HepG2 (cell line): ENCODE measurements at regions not wholly inside any gene's neighbourhood (a gene's known extent, or its start where the extent isn't known, plus 50 kb on each side); places are given as distances from the start of the nearest gene placed in this dataset.
"Not testable (repeated sequence)": the region's sequence is repeated elsewhere in the genome, so short reads cannot be mapped to it uniquely, and the experiment has no call there.

Experiments used
- ATAC-seq: fragments of 200-7000 bp; cut with Tn5 transposase; 3 replicates; pipeline ENCODE4 v1.9.1; 2020; ENCODE audit warnings: mild to moderate bottlenecking, moderate library complexity
- BruUV-seq: library from RNA; stranded (reverse); fragments of 400-500 nt; replicated peaks from 2 replicates; lab custom pipeline; 2021; lab: Mats Ljungman, UMichigan
- CTCF ChIA-PET: fragments of 300-600 bp; formaldehyde crosslinking; extraction: SDS; loops from one replicate; lab custom pipeline; 2021; ENCODE audit warnings: low total read pairs, inconsistent platforms, low intra/inter-chr PET ratio; lab: Yijun Ruan, JAX
- POLR2A ChIA-PET: fragments of 350-600 bp; sonication (Branson Sonifier 250); formaldehyde crosslinking; loops from one replicate; lab custom pipeline; 2020; ENCODE audit warnings: antibody characterized with exemption, inconsistent platforms; lab: Yijun Ruan, JAX
- DNase-seq: peaks from one replicate; pipeline ENCODE4 v3.0.0-alpha.2; 2015; ENCODE audit warnings: low spot score
- FAIRE-seq: peaks from 3 replicates; lab custom pipeline; 2011; peaks lifted over from hg19 to GRCh38; lab: Jason Lieb, UNC
- H2AFZ ChIP-seq: one replicate; pipeline ENCODE4 v1.6.1; 2011; ENCODE audit warnings: low read length, inconsistent platforms
- H3K27ac ChIP-seq: fragments of 300-600 bp; 3 replicates; pipeline ENCODE4 v1.8.0; 2011; ENCODE audit warnings: mixed run types, mild to moderate bottlenecking, mixed read lengths, low read length, inconsistent platforms; ENCODE audit not compliant: insufficient read depth; ENCODE audit errors: extremely low read length
- H3K27me3 ChIP-seq, 2 experiments: fragments of 200-600 bp in 1 of 2; 2 replicates in 1 of 2; 3 replicates in 1 of 2; pipeline versions ENCODE4 v1.6.0 to v1.8.0; 2011; ENCODE audit warnings: low read length in 2 of 2, mild to moderate bottlenecking in 2 of 2, moderate library complexity in 2 of 2, inconsistent platforms in 1 of 2; ENCODE audit not compliant: insufficient read depth in 2 of 2, control insufficient read depth in 1 of 2
- H3K36me3 ChIP-seq, 2 experiments: fragments of 200-600 bp in 1 of 2; replicated peaks in 1 of 2; 2 replicates in 1 of 2; 3 replicates in 1 of 2; pipeline versions ENCODE4 v1.5.1 to v1.8.0; 2011; ENCODE audit warnings: low read length in 2 of 2, inconsistent platforms in 1 of 2; ENCODE audit not compliant: insufficient read depth in 2 of 2, control insufficient read depth in 1 of 2
- H3K4me1 ChIP-seq: 2 replicates; pipeline ENCODE4 v1.5.1; 2012; ENCODE audit warnings: low read length, inconsistent platforms; ENCODE audit not compliant: insufficient read depth
- H3K4me2 ChIP-seq: 2 replicates; pipeline ENCODE4 v1.6.0; 2011; ENCODE audit warnings: low read depth, low read length, inconsistent platforms
- H3K4me3 ChIP-seq, 3 experiments: fragments of 200-600 bp in 1 of 3; sonication (generic), shearing (Covaris generic) in 1 of 3; replicated peaks in 1 of 3; 2 replicates each; pipeline ENCODE4 v1.5.1; 2011 to 2016; ENCODE audit warnings: low read length in 3 of 3, inconsistent platforms in 2 of 3, low read depth in 2 of 3, mild to moderate bottlenecking in 2 of 3, control low read depth in 1 of 3, mixed read lengths in 1 of 3; ENCODE audit not compliant: insufficient read depth in 1 of 3
- H3K79me2 ChIP-seq: one replicate; pipeline ENCODE4 v1.6.1; 2011; ENCODE audit warnings: low read length, inconsistent platforms; ENCODE audit not compliant: insufficient read depth
- H3K9ac ChIP-seq: 2 replicates; pipeline ENCODE4 v1.6.0; 2011; ENCODE audit warnings: mild to moderate bottlenecking, low read depth, low read length, inconsistent platforms; ENCODE audit not compliant: insufficient read depth
- H3K9me3 ChIP-seq: 2 replicates; pipeline ENCODE4 v1.5.1; 2012; ENCODE audit warnings: mild to moderate bottlenecking, low read length
- H4K20me1 ChIP-seq: 2 replicates; pipeline ENCODE4 v1.6.0; 2011; ENCODE audit warnings: inconsistent platforms, mild to moderate bottlenecking, low read length, moderate library complexity; ENCODE audit not compliant: insufficient read depth
- JUND ChIP-seq: sonication (generic); formaldehyde crosslinking; IDR thresholded peaks from 2 replicates; pipeline ENCODE4 v1.8.0; 2022; ENCODE audit warnings: mild to moderate bottlenecking, missing genetic modification reagents
- PREB ChIP-seq: sonication (generic); formaldehyde crosslinking; IDR thresholded peaks from 2 replicates; pipeline ENCODE4 v1.4.0; 2020; ENCODE audit warnings: missing genetic modification reagents
- SETDB1 ChIP-seq: sonication (generic); formaldehyde crosslinking; IDR thresholded peaks from 2 replicates; pipeline ENCODE4 v1.5.1; 2020; ENCODE audit warnings: missing genetic modification reagents, mild to moderate bottlenecking, borderline replicate concordance
- ZKSCAN1 ChIP-seq: fragments of 150-350 bp; IDR thresholded peaks from 2 replicates; pipeline ENCODE4 v1.6.1; 2014; ENCODE audit warnings: low read length
- ZNF256 ChIP-seq: sonication (generic); formaldehyde crosslinking; conservative IDR thresholded peaks from 2 replicates; pipeline ENCODE4 v1.4.0; 2020; ENCODE audit warnings: missing genetic modification reagents
- ZNF484 ChIP-seq: sonication (generic); formaldehyde crosslinking; IDR thresholded peaks from 2 replicates; pipeline ENCODE4 v1.5.1; 2020; ENCODE audit warnings: mild to moderate bottlenecking, low read depth, missing genetic modification reagents, borderline replicate concordance
- ZNF788 ChIP-seq: sonication (generic); formaldehyde crosslinking; IDR thresholded peaks from 2 replicates; pipeline ENCODE4 v1.5.0; 2020; ENCODE audit warnings: mild to moderate bottlenecking, missing genetic modification reagents, borderline replicate concordance
- WGBS: methylation state at CpG from one replicate; pipeline ENCODE4 v1.1.6; 2017; ENCODE audit warnings: low lambda C conversion rate; 5-methylcytosine and 5-hydroxymethylcytosine counted together
- in situ Hi-C: cut with HindIII; loops from 2 replicates; pipeline ENCODE4 v1.10.0; 2017; ENCODE audit warnings: low pct_unique_long_range_greater_than_20kb; ENCODE audit not compliant: extremely low pct_ligation_motif_present
- intact Hi-C: fragments of 100-400 bp; cut with micrococcal nuclease; formaldehyde crosslinking; loops from one replicate; pipeline ENCODE4 v1.10.0; 2022; ENCODE audit not compliant: unreplicated experiment

- no peak overlapping the region for H3K9ac ChIP-seq
- WGBS: 10% methylated on average over 5 of the region's 5 CpGs
- CTCF ChIA-PET: no interaction called here
- in situ Hi-C loops: no loop called here
- no peaks in the 10 kb centered on the region for H3K9me3 ChIP-seq
- no peak for ATAC-seq
- intact Hi-C loops: no loop called here
- H3K27ac ChIP-seq: no peak overlapping the region
- no peaks in the 10 kb centered on the region for H4K20me1 ChIP-seq
- FAIRE-seq: no peak
- no peaks in the 10 kb centered on the region for H3K79me2 ChIP-seq
- BruUV-seq: no TSS peak
- no peak overlapping the region for H2AFZ ChIP-seq
- POLR2A ChIA-PET: no interaction called here
- no peaks in the 10 kb centered on the region for H3K27me3 ChIP-seq
- no peaks in the 10 kb centered on the region for H3K4me1 ChIP-seq
- no peak for TF ChIP-seq PREB
- no peak for TF ChIP-seq ZKSCAN1
- TF ChIP-seq JUND (CRISPR knock-in tag): no peak
- no peak for TF ChIP-seq ZNF788 (CRISPR knock-in tag)
- DNase-seq: no peak
- H3K36me3 ChIP-seq: no peaks in the 10 kb centered on the region
- H3K4me2 ChIP-seq: no peak overlapping the region
- no peak overlapping the region for H3K4me3 ChIP-seq
Measured at GRCh38 chr2:53209679-53210458, 557.7 kb upstream of the CHAC2 start.

DNA sequence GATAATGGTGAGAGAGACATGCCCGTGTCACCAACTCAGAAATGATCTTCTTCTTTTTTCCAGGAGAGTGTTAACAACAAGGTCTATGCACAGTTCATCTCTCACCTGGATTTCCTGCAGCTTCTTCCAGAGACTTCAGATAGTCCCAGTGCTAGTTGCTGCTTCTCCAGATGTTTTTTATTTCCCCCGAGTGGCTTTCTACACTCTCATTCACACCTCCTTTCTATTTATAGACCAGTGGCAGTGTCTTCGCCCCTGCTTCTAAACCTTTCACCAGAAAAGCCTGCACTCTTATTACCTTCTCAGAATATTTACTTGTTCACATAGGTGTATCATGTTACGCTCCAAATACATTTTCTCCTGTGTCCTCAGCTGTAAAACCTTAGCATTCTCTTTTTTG, 558.8 kb upstream of the CHAC2 start:
- Histone ChIP-seq H3K4me3 (no peak overlapping the region), H3K36me3 (no peaks in the 10 kb centered on the region), H3K27me3 (no peaks in the 10 kb centered on the region), H4K20me1 (no peaks in the 10 kb centered on the region), H3K79me2 (no peaks in the 10 kb centered on the region), H3K4me2 (no peak overlapping the region), H2AFZ (no peak overlapping the region), H3K27ac (no peak overlapping the region), H3K4me1 (no peaks in the 10 kb centered on the region), H3K9me3 (no peaks in the 10 kb centered on the region), H3K9ac (no peak overlapping the region)
- CTCF ChIA-PET: no interaction called here
- 8% methylated on average over 4 of the region's 4 CpGs for WGBS
- BruUV-seq: no TSS peak
- ATAC-seq (no peak), DNase-seq (no peak), FAIRE-seq (no peak)
- POLR2A ChIA-PET: no interaction called here
- intact Hi-C loops (no loop called here), in situ Hi-C loops (no loop called here)
- no peak for TF ChIP-seq ZNF484
- no peak for TF ChIP-seq ZNF256
- TF ChIP-seq SETDB1 (CRISPR knock-in tag): no peak

- CTCF ChIA-PET, H3K27ac ChIP-seq, H3K9ac ChIP-seq, H3K4me1 ChIP-seq, H4K20me1 ChIP-seq, intact Hi-C loops, POLR2A ChIA-PET, FAIRE-seq, H3K79me2 ChIP-seq, ATAC-seq, H3K4me2 ChIP-seq, H3K4me3 ChIP-seq, H2AFZ ChIP-seq, H3K9me3 ChIP-seq, in situ Hi-C loops, H3K36me3 ChIP-seq, H3K27me3 ChIP-seq, BruUV-seq, DNase-seq: not testable (repeated sequence)
- WGBS: 0% methylated on average over 1 of the region's 1 CpG
Measured at GRCh38 chr2:53206226-53206625, 561.4 kb upstream of the CHAC2 start.
